ENCODE measurements at regions not wholly inside any gene's neighbourhood (a gene's known extent, or its start where the extent isn't known, plus 50 kb on each side); places are given as distances from the start of the nearest gene placed in this dataset.

DNA sequence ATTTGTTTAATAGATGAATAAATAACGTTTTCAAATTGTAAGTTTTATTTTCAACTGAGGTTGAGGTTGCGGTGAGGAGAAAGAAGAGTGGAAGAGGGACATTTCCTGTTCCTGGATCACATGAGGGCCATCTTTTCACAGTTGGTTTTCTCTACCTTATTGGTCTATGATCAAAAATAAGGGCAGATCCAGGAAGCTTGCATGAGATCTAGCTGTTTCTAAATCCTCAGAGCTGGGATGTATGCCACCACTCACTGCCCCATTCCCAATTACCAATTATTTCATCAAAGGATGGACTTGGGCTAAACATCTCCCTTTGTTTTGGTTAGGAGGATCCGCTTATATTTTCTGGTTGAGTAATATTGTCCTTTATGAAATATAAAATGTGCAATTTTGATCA, 104.8 kb upstream of the TLL1 start:
- H3K4me1 Mint-ChIP-seq, result no peaks in the 10 kb centered on the region
- POLR2A ChIA-PET, result no interaction called here
- no peaks in the 10 kb centered on the region for H3K9me3 Mint-ChIP-seq
- no peak overlapping the region for H3K27ac Mint-ChIP-seq
- TF ChIP-seq CTCF (IDR thresholded peaks at IDR 0.05), result no peak
- H3K27me3 Mint-ChIP-seq, result no peaks in the 10 kb centered on the region
- CTCF ChIA-PET, result no interaction called here
- ATAC-seq (ENCODE audit: low read depth) (no peak), DNase-seq (no peak)
- H3K36me3 Mint-ChIP-seq (ENCODE audit: low read depth), result no peaks in the 10 kb centered on the region
- no peak overlapping the region for H3K4me3 Mint-ChIP-seq
- intact Hi-C loops (cut with micrococcal nuclease), result no loop called here

GRCh38 chr4:165774326-165774725, 98.7 kb upstream of the TLL1 start:
- intact Hi-C loops (cut with micrococcal nuclease), result no loop called here
- no peak for ATAC-seq (ENCODE audit: low read depth)
- Mint-ChIP-seq H3K27ac (no peak overlapping the region), H3K9me3 (peaks cover 3% of the 10 kb centered on the region), H3K36me3 (ENCODE audit: low read depth) (no peaks in the 10 kb centered on the region), H3K27me3 (no peaks in the 10 kb centered on the region), H3K4me1 (no peaks in the 10 kb centered on the region), H3K4me3 (no peak overlapping the region)
- ChIA-PET POLR2A (no interaction called here), CTCF (no interaction called here)
- no peak for DNase-seq
- TF ChIP-seq CTCF (IDR thresholded peaks at IDR 0.05), result no peak

GRCh38 chr4:165779950-165780670, 92.9 kb upstream of the TLL1 start:
- no peak for TF ChIP-seq CTCF (IDR thresholded peaks at IDR 0.05)
- ChIA-PET POLR2A (no interaction called here), CTCF (no interaction called here)
- Mint-ChIP-seq H3K27ac (no peak overlapping the region), H3K27me3 (no peaks in the 10 kb centered on the region), H3K36me3 (ENCODE audit: low read depth) (no peaks in the 10 kb centered on the region), H3K4me1 (no peaks in the 10 kb centered on the region), H3K9me3 (peaks cover 3% of the 10 kb centered on the region), H3K4me3 (no peak overlapping the region)
- ATAC-seq (ENCODE audit: low read depth), result no peak
- DNase-seq, result no peak
- intact Hi-C loops (cut with micrococcal nuclease), result no loop called here

DNA sequence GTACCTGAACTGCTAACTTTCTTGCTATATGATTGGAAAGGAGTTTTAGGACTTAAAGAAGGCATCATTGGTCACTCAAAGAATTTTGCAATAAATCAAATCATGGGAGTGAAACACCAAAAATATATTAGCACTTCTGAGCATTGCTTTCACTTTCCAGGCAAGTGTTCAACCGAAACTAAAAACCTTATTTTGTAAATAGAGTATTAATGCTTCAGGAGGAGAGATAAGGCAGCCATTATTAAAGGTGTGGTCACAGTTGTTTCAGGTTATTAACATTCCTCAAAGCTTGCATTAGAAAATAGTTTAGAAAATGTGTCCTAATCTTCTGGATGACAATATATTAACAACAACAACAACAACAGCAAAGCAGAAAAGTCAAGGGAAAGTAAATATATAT, 92.3 kb upstream of the TLL1 start:
- Mint-ChIP-seq H3K27ac (no peak overlapping the region), H3K4me3 (no peak overlapping the region), H3K27me3 (no peaks in the 10 kb centered on the region), H3K9me3 (peaks cover 3% of the 10 kb centered on the region), H3K4me1 (no peaks in the 10 kb centered on the region), H3K36me3 (ENCODE audit: low read depth) (no peaks in the 10 kb centered on the region)
- ChIA-PET POLR2A (no interaction called here), CTCF (no interaction called here)
- no peak for TF ChIP-seq CTCF (IDR thresholded peaks at IDR 0.05)
- ATAC-seq (ENCODE audit: low read depth), result no peak
- no peak for DNase-seq
- intact Hi-C loops (cut with micrococcal nuclease), result no loop called here

GRCh38 chr4:165782623-165783022, 90.4 kb upstream of the TLL1 start:
- TF ChIP-seq CTCF (IDR thresholded peaks at IDR 0.05), result no peak
- POLR2A ChIA-PET, result no interaction called here
- no peak overlapping the region for H3K4me3 Mint-ChIP-seq
- H3K4me1 Mint-ChIP-seq, result no peaks in the 10 kb centered on the region
- no peaks in the 10 kb centered on the region for H3K36me3 Mint-ChIP-seq (ENCODE audit: low read depth)
- H3K27ac Mint-ChIP-seq, result no peak overlapping the region
- DNase-seq (no peak), ATAC-seq (ENCODE audit: low read depth) (no peak)
- intact Hi-C loops (cut with micrococcal nuclease), result no loop called here
- CTCF ChIA-PET, result no interaction called here
- no peaks in the 10 kb centered on the region for H3K9me3 Mint-ChIP-seq
- no peaks in the 10 kb centered on the region for H3K27me3 Mint-ChIP-seq

All from activated B cell treated with CpG ODN at 0.5 μM for 24 hours (primary cell).